ENCODE measurements at regions not wholly inside any gene's neighbourhood (a gene's known extent, or its start where the extent isn't known, plus 50 kb on each side); places are given as distances from the start of the nearest gene placed in this dataset.

DNA sequence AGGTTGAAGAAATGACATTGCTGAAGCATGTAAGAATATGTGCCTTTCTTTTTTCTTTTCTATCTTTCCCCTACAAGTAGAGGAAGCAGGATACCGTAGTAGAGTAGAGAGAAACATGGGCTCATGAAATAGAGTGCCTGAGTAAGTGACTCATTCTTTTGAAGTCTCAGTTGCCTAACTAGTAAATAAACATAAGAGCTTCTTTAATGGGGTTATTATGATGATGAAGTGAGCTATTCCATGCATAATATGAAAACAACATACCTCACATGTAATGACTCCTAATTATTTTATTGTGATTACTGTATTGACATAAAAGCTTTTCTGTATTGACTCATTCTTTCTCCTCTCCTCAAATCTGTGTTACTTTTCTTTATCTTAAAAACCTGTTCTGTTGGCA lies 1538.2 kb downstream of the TECRL start:
- no peaks in the 10 kb centered on the region for H3K9me3 ChIP-seq (ENCODE audit: control insufficient read depth, low read depth, low read length)
- H3K27me3 ChIP-seq (ENCODE audit: control insufficient read depth, insufficient read depth, low read length): no peaks in the 10 kb centered on the region
- no peak overlapping the region for H3K9ac ChIP-seq (ENCODE audit: low read length)
- H3K27ac ChIP-seq (ENCODE audit: low read length): no peak overlapping the region
- H3K4me1 ChIP-seq (ENCODE audit: control insufficient read depth, low read depth, low read length): no peaks in the 10 kb centered on the region
- H3K4me3 ChIP-seq (ENCODE audit: low read length): no peak overlapping the region
- H3K36me3 ChIP-seq (ENCODE audit: control insufficient read depth, low read depth, low read length): no peaks in the 10 kb centered on the region

DNA sequence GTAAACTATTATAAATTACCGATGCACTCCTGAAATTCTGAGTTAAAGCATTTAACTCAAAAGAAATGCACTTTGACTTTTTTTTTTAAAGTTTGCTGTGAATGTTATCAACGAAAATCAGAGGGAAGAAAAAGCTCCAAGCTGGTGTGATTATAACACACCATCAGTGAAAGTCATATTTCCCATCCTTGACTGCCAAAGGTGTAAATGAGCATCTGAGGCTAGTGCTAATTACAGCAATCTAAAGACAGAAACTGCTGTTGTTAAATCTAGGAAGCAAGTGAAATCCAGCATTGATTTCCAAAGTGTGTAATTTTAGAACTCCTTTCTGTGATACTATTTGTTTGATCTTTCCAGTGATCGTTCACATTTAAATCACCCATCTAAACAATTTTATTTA lies 1538.8 kb downstream of the TECRL start:
- Histone ChIP-seq H3K9ac (ENCODE audit: low read length) (no peak overlapping the region), H3K27ac (ENCODE audit: low read length) (no peak overlapping the region), H3K27me3 (ENCODE audit: control insufficient read depth, insufficient read depth, low read length) (no peaks in the 10 kb centered on the region), H3K4me1 (ENCODE audit: control insufficient read depth, low read depth, low read length) (no peaks in the 10 kb centered on the region), H3K9me3 (ENCODE audit: control insufficient read depth, low read depth, low read length) (no peaks in the 10 kb centered on the region), H3K4me3 (ENCODE audit: low read length) (no peak overlapping the region), H3K36me3 (ENCODE audit: control insufficient read depth, low read depth, low read length) (no peaks in the 10 kb centered on the region)

DNA sequence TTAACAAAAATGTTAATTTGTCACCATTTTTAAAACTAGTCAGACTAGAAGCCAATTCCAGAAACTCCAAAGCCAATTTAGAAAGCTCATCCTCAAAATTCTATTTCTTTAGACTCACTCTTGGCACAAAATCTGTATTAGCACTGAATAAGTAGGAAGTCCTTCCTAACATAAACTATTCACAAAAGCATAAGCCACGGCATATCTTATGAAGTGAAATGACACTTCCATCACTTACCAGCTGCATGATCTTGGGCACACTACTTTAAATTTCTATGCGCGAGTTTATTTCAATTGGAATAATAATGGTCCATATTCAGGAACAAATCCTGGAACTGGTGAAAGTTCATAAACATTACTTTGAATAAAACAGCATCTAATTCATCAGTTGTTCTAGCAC lies 1544.0 kb downstream of the TECRL start:
- Histone ChIP-seq H3K9me3 (ENCODE audit: control insufficient read depth, low read depth, low read length) (no peaks in the 10 kb centered on the region), H3K27ac (ENCODE audit: low read length) (no peak overlapping the region), H3K36me3 (ENCODE audit: control insufficient read depth, low read depth, low read length) (no peaks in the 10 kb centered on the region), H3K4me1 (ENCODE audit: control insufficient read depth, low read depth, low read length) (no peaks in the 10 kb centered on the region), H3K27me3 (ENCODE audit: control insufficient read depth, insufficient read depth, low read length) (no peaks in the 10 kb centered on the region), H3K9ac (ENCODE audit: low read length) (no peak overlapping the region), H3K4me3 (ENCODE audit: low read length) (no peak overlapping the region)

GRCh38 chr4:62849696-62850095 lies 1559.6 kb downstream of the TECRL start:
- Histone ChIP-seq H3K4me3 (ENCODE audit: low read length) (no peak overlapping the region), H3K27ac (ENCODE audit: low read length) (no peak overlapping the region), H3K9ac (ENCODE audit: low read length) (no peak overlapping the region), H3K4me1 (ENCODE audit: control insufficient read depth, low read depth, low read length) (no peaks in the 10 kb centered on the region), H3K27me3 (ENCODE audit: control insufficient read depth, insufficient read depth, low read length) (no peaks in the 10 kb centered on the region), H3K36me3 (ENCODE audit: control insufficient read depth, low read depth, low read length) (no peaks in the 10 kb centered on the region), H3K9me3 (ENCODE audit: control insufficient read depth, low read depth, low read length) (no peaks in the 10 kb centered on the region)

DNA sequence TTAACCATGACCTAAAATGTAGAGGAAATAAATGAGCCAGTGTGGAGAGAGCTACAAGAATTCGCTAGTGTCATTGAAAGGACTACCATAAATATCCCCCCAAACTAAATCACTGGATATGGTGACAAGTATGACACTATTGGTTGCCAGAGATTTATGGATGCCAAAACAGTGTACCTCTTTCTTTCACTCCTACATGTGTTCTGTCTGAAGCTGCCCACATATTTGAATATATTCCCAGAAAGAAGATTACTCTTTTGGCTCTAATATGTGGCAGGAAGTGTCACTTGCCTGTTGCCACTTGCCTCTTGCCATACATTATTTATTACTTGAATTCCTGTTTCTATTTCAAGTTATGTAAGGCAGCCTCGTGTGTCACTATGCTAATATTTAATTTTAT lies 1573.6 kb downstream of the TECRL start:
- Histone ChIP-seq H3K4me1 (ENCODE audit: control insufficient read depth, low read depth, low read length) (no peaks in the 10 kb centered on the region), H3K36me3 (ENCODE audit: control insufficient read depth, low read depth, low read length) (no peaks in the 10 kb centered on the region), H3K9ac (ENCODE audit: low read length) (no peak overlapping the region), H3K9me3 (ENCODE audit: control insufficient read depth, low read depth, low read length) (no peaks in the 10 kb centered on the region), H3K4me3 (ENCODE audit: low read length) (no peak overlapping the region), H3K27ac (ENCODE audit: low read length) (no peak overlapping the region), H3K27me3 (ENCODE audit: control insufficient read depth, insufficient read depth, low read length) (no peaks in the 10 kb centered on the region)

DNA sequence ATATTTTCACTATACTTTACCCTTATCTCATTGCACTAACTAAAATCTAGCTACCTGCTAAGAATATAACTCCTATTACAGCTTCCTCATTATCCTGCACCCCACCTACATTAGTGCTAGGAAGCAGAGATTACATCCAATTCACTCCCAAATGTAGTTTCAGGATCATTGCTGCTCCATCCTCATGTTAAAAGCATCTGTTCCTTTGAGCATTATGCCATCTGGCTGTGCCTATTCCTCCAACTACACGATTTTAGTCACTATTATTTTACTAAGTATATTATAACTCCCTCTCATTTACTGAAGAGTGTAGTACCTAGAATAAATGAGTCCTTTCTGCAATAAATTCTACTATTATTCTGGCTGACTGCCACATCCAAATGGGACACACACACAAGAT lies 1586.9 kb downstream of the TECRL start:
- Histone ChIP-seq H3K4me1 (ENCODE audit: control insufficient read depth, low read depth, low read length) (no peaks in the 10 kb centered on the region), H3K36me3 (ENCODE audit: control insufficient read depth, low read depth, low read length) (no peaks in the 10 kb centered on the region), H3K9me3 (ENCODE audit: control insufficient read depth, low read depth, low read length) (no peaks in the 10 kb centered on the region), H3K9ac (ENCODE audit: low read length) (no peak overlapping the region), H3K27me3 (ENCODE audit: control insufficient read depth, insufficient read depth, low read length) (no peaks in the 10 kb centered on the region), H3K4me3 (ENCODE audit: low read length) (no peak overlapping the region), H3K27ac (ENCODE audit: low read length) (no peak overlapping the region)

- no peaks in the 10 kb centered on the region for H3K4me1 ChIP-seq (ENCODE audit: control insufficient read depth, low read depth, low read length)
- H3K9me3 ChIP-seq (ENCODE audit: control insufficient read depth, low read depth, low read length): no peaks in the 10 kb centered on the region
- H3K36me3 ChIP-seq (ENCODE audit: control insufficient read depth, low read depth, low read length): no peaks in the 10 kb centered on the region
- H3K4me3 ChIP-seq (ENCODE audit: low read length): no peak overlapping the region
- H3K27ac ChIP-seq (ENCODE audit: low read length): no peak overlapping the region
- H3K27me3 ChIP-seq (ENCODE audit: control insufficient read depth, insufficient read depth, low read length): no peaks in the 10 kb centered on the region
- no peak overlapping the region for H3K9ac ChIP-seq (ENCODE audit: low read length)
Observed at GRCh38 chr4:62816566-62816965, 1592.7 kb downstream of the TECRL start.

DNA sequence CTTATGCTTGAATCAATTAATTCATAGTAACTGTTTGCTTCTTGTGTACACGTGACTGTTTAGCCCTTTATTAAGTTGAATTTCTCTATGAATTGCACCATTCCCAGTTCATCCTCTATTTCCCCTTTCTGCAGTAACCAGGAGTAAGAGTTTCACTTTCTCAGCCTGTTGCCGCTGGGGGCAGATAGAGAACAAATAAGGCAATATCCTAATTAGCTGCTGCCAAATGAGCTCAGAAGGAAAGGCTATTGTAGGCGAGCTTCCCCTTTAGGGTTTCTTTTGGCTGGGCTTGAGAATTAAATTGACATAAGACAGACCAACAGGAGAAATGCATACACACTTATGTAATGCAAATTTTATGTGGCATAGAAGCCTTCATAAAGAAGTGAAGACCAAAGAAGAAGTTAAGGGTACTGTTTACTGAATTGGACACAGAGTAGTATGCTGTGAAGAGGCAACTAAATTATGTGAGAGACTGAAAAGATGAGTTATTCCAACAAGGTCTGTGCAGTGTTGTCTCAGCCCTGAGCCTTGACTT lies 1594.7 kb downstream of the TECRL start:
- no peaks in the 10 kb centered on the region for H3K36me3 ChIP-seq (ENCODE audit: control insufficient read depth, low read depth, low read length)
- no peaks in the 10 kb centered on the region for H3K27me3 ChIP-seq (ENCODE audit: control insufficient read depth, insufficient read depth, low read length)
- H3K4me3 ChIP-seq (ENCODE audit: low read length): no peak overlapping the region
- no peaks in the 10 kb centered on the region for H3K9me3 ChIP-seq (ENCODE audit: control insufficient read depth, low read depth, low read length)
- H3K9ac ChIP-seq (ENCODE audit: low read length): no peak overlapping the region
- H3K27ac ChIP-seq (ENCODE audit: low read length): no peak overlapping the region
- H3K4me1 ChIP-seq (ENCODE audit: control insufficient read depth, low read depth, low read length): no peaks in the 10 kb centered on the region

DNA sequence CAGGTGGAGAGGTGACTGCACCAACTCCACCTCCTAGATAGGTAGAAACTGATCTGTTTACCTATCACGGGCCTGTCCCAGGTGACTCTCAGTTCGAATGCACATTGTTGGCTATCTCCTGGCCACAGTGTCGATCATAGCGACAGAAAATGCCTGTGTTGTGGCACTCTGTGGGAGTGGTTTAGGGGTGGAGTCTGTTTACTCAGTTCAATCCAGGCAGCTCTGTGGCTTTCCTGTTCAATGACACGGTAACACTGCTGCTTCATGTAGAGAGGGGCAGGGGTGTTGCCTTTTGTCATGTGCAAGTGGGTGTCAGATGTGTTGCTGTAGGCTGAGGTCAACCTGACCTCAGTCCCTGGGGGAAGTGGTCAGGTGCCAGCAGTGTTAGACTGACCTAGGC lies 1602.4 kb downstream of the TECRL start:
- Histone ChIP-seq H3K36me3 (ENCODE audit: control insufficient read depth, low read depth, low read length) (no peaks in the 10 kb centered on the region), H3K9ac (ENCODE audit: low read length) (no peak overlapping the region), H3K4me3 (ENCODE audit: low read length) (no peak overlapping the region), H3K9me3 (ENCODE audit: control insufficient read depth, low read depth, low read length) (no peaks in the 10 kb centered on the region), H3K27me3 (ENCODE audit: control insufficient read depth, insufficient read depth, low read length) (no peaks in the 10 kb centered on the region), H3K4me1 (ENCODE audit: control insufficient read depth, low read depth, low read length) (no peaks in the 10 kb centered on the region), H3K27ac (ENCODE audit: low read length) (no peak overlapping the region)

- Histone ChIP-seq H3K9ac (ENCODE audit: low read length) (no peak overlapping the region), H3K27me3 (ENCODE audit: control insufficient read depth, insufficient read depth, low read length) (no peaks in the 10 kb centered on the region), H3K27ac (ENCODE audit: low read length) (no peak overlapping the region), H3K9me3 (ENCODE audit: control insufficient read depth, low read depth, low read length) (no peaks in the 10 kb centered on the region), H3K36me3 (ENCODE audit: control insufficient read depth, low read depth, low read length) (no peaks in the 10 kb centered on the region), H3K4me3 (ENCODE audit: low read length) (no peak overlapping the region), H3K4me1 (ENCODE audit: control insufficient read depth, low read depth, low read length) (no peaks in the 10 kb centered on the region)
Observed at GRCh38 chr4:62804075-62804474, 1603.9 kb downstream of the ADGRL3 start.

GRCh38 chr4:62797221-62797620 lies 1597.1 kb downstream of the ADGRL3 start:
- Histone ChIP-seq H3K9me3 (ENCODE audit: control insufficient read depth, low read depth, low read length) (no peaks in the 10 kb centered on the region), H3K4me3 (ENCODE audit: low read length) (no peak overlapping the region)

GRCh38 chr4:62791386-62791785 lies 1591.3 kb downstream of the ADGRL3 start:
- Histone ChIP-seq H3K27me3 (ENCODE audit: control insufficient read depth, insufficient read depth, low read length) (no peaks in the 10 kb centered on the region), H3K36me3 (ENCODE audit: control insufficient read depth, low read depth, low read length) (no peaks in the 10 kb centered on the region), H3K27ac (ENCODE audit: low read length) (no peak overlapping the region), H3K4me1 (ENCODE audit: control insufficient read depth, low read depth, low read length) (no peaks in the 10 kb centered on the region), H3K4me3 (ENCODE audit: low read length) (no peak overlapping the region), H3K9me3 (ENCODE audit: control insufficient read depth, low read depth, low read length) (no peaks in the 10 kb centered on the region), H3K9ac (ENCODE audit: low read length) (no peak overlapping the region)

More at GRCh38 chr4:62797221-62797620, 1597.1 kb downstream of the ADGRL3 start:
- Histone ChIP-seq H3K4me1 (ENCODE audit: control insufficient read depth, low read depth, low read length) (no peaks in the 10 kb centered on the region), H3K27me3 (ENCODE audit: control insufficient read depth, insufficient read depth, low read length) (no peaks in the 10 kb centered on the region), H3K36me3 (ENCODE audit: control insufficient read depth, low read depth, low read length) (no peaks in the 10 kb centered on the region), H3K9ac (ENCODE audit: low read length) (no peak overlapping the region), H3K27ac (ENCODE audit: low read length) (no peak overlapping the region)

Data from iPS-18a (cell line).